GM23338 (cell line): ENCODE measurements at regions not wholly inside any gene's neighbourhood (a gene's known extent, or its start where the extent isn't known, plus 50 kb on each side); places are given as distances from the start of the nearest gene placed in this dataset.

Experiments used
- CREB1 ChIP-seq: fragments of 250-450 bp; sonication (Bioruptor Pico); IDR thresholded peaks from 2 replicates; pipeline ENCODE4 v1.5.0; 2020; ENCODE audit warnings: low read depth, mild to moderate bottlenecking, moderate library complexity
- CTCF ChIP-seq, 2 experiments: fragments of 200-600 bp in 1 of 2; sonication (generic) in 1 of 2; conservative IDR thresholded peaks; 2 replicates each; pipeline versions ENCODE4 v1.5.1 to v1.6.1; 2016 to 2017; ENCODE audit warnings: antibody characterized with exemption in 2 of 2, low read depth in 2 of 2, mild to moderate bottlenecking in 2 of 2, moderate library complexity in 1 of 2
- EZH2 ChIP-seq: fragments of 200-600 bp; sonication (generic); IDR thresholded peaks from one replicate; pipeline ENCODE4 v1.8.0; 2017; ENCODE audit warnings: antibody characterized with exemption, mild to moderate bottlenecking, low read depth; ENCODE audit not compliant: unreplicated experiment
- EZH2phosphoT487 ChIP-seq: fragments of 200-600 bp; sonication (generic); IDR thresholded peaks from one replicate; pipeline ENCODE4 v1.8.1; 2018; ENCODE audit warnings: antibody characterized with exemption; ENCODE audit not compliant: unreplicated experiment
- JUNB ChIP-seq: IDR thresholded peaks from one replicate; pipeline ENCODE4 v1.6.1; 2016; ENCODE audit warnings: antibody characterized with exemption; ENCODE audit not compliant: unreplicated experiment
- NANOG ChIP-seq: IDR thresholded peaks from 2 replicates; pipeline ENCODE4 v1.6.1; 2016; ENCODE audit warnings: antibody characterized with exemption, borderline replicate concordance
- POLR2AphosphoS5 ChIP-seq: IDR thresholded peaks from 2 replicates; pipeline ENCODE4 v1.6.1; 2016; ENCODE audit warnings: antibody characterized with exemption, low read depth
- ZNF331 ChIP-seq: fragments of 250-450 bp; sonication (Bioruptor Pico); IDR thresholded peaks from 2 replicates; pipeline ENCODE4 v1.5.0; 2020; ENCODE audit warnings: low read depth, mild to moderate bottlenecking, moderate library complexity
- ZNF462 ChIP-seq: fragments of 250-450 bp; sonication (Bioruptor Pico); IDR thresholded peaks from 2 replicates; pipeline ENCODE4 v1.5.0; 2020; ENCODE audit warnings: mild to moderate bottlenecking, moderate library complexity
- TF ChIP-seq, protein P1 (sequence below): IDR thresholded peaks from 2 replicates; pipeline ENCODE4 v1.6.1; 2016; ENCODE audit warnings: antibody characterized with exemption
- TF ChIP-seq, protein P2 (sequence below): IDR thresholded peaks from one replicate; pipeline ENCODE4 v1.6.1; 2018; ENCODE audit warnings: antibody characterized with exemption; ENCODE audit not compliant: unreplicated experiment

DNA sequence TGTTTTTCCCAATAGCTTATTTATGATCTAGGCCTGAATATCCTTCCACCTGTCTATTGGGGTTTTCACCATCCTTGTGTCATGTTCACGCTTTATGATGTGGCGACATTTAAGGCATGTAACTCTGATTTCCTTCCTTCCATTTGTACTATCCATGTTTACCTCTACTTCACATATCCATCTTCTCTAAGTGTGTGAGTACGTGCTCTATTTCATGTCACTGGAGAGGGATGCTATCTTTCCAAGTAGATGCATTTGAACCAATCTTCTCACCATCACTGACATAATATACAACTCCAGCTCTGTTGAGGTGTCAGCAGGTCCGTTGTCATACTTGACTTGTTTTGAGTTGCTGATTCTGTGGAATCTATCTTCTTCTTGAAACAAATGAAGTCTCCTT, 283.2 kb downstream of the PTBP2 start:
- TF ChIP-seq CTCF (conservative IDR thresholded peaks at IDR 0.05; ENCODE audit: low read depth in 2 of 2) (no peak), EZH2 (no peak), EZH2phosphoT487 (no peak), POLR2AphosphoS5 (no peak), ZNF331 (CRISPR knock-in tag) (no peak), ZNF462 (CRISPR knock-in tag) (no peak), CREB1 (CRISPR knock-in tag) (no peak), NANOG (no peak), JUNB (no peak)
- TF ChIP-seq, protein P1, sequence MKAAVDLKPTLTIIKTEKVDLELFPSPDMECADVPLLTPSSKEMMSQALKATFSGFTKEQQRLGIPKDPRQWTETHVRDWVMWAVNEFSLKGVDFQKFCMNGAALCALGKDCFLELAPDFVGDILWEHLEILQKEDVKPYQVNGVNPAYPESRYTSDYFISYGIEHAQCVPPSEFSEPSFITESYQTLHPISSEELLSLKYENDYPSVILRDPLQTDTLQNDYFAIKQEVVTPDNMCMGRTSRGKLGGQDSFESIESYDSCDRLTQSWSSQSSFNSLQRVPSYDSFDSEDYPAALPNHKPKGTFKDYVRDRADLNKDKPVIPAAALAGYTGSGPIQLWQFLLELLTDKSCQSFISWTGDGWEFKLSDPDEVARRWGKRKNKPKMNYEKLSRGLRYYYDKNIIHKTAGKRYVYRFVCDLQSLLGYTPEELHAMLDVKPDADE: no peak
- TF ChIP-seq, protein P2, sequence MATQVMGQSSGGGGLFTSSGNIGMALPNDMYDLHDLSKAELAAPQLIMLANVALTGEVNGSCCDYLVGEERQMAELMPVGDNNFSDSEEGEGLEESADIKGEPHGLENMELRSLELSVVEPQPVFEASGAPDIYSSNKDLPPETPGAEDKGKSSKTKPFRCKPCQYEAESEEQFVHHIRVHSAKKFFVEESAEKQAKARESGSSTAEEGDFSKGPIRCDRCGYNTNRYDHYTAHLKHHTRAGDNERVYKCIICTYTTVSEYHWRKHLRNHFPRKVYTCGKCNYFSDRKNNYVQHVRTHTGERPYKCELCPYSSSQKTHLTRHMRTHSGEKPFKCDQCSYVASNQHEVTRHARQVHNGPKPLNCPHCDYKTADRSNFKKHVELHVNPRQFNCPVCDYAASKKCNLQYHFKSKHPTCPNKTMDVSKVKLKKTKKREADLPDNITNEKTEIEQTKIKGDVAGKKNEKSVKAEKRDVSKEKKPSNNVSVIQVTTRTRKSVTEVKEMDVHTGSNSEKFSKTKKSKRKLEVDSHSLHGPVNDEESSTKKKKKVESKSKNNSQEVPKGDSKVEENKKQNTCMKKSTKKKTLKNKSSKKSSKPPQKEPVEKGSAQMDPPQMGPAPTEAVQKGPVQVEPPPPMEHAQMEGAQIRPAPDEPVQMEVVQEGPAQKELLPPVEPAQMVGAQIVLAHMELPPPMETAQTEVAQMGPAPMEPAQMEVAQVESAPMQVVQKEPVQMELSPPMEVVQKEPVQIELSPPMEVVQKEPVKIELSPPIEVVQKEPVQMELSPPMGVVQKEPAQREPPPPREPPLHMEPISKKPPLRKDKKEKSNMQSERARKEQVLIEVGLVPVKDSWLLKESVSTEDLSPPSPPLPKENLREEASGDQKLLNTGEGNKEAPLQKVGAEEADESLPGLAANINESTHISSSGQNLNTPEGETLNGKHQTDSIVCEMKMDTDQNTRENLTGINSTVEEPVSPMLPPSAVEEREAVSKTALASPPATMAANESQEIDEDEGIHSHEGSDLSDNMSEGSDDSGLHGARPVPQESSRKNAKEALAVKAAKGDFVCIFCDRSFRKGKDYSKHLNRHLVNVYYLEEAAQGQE: no peak
